Eye (tissue), 1 donor: ENCODE measurements at regions not wholly inside any gene's neighbourhood (a gene's known extent, or its start where the extent isn't known, plus 50 kb on each side); places are given as distances from the start of the nearest gene placed in this dataset.
"Not testable (repeated sequence)": the region's sequence is repeated elsewhere in the genome, so short reads cannot be mapped to it uniquely, and the experiment has no call there.

Source experiments
- DNase-seq: peaks from one replicate; pipeline ENCODE4 v3.0.0-alpha.2; 2015

DNA sequence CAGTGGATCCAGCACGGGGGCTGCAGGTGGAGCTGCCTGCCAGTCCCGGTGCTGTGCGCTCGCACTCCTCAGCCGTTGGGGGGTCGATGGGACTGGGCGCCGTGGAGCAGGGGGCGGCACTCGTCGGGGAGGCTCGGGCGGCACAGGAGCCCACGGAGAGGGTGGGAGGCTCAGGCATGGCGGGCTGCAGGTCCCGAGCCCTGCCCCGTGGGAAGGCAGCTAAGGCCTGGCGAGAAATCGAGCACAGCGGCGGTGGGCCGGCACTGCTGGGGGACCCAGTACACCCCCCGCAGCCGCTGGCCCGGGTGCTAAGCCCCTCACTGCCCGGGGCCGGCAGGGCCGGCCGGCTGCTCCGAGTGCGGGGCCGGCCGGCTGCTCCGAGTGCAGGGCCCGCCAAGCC, 52.3 kb upstream of the MARK1 start:
- DNase-seq = not testable (repeated sequence)

DNA sequence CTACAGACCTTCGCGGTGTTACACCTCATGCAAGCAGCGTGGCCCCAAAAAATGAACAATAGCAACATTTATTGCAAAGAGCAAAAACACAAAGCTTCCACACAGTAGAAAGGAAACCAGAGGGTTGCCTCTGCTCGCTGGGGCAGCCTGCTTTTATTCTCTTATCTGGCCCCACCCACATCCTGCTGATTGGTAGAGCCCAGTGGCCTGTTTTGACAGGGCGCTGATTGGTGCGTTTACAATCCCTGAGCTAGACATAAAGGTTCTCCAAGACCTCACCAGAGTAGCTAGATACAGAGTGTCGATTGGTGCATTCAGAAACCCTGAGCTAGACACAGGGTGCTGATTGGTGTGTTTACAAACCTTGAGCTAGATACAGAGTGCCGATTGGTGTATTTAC, 52.8 kb upstream of the MARK1 start:
- DNase-seq = not testable (repeated sequence)

DNA sequence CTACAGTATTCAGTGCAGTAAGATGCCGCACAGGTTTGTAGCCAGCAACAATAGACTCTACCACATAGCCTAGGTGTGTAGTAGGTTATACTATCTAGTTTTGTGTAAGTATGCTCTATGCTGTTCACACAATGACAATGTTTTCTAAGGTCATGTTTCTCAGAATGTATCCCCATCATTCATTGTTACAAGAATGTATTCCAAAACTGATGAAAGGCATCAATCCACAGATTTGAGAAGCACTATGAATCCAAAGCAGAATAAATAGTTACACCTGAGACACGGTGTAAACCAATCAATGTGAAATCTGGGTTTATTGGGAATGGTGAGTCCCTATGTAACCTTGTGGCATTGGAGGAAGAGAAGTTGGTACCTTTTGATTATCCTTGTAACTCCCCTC, 54.5 kb upstream of the MARK1 start:
- no peak for DNase-seq

DNA sequence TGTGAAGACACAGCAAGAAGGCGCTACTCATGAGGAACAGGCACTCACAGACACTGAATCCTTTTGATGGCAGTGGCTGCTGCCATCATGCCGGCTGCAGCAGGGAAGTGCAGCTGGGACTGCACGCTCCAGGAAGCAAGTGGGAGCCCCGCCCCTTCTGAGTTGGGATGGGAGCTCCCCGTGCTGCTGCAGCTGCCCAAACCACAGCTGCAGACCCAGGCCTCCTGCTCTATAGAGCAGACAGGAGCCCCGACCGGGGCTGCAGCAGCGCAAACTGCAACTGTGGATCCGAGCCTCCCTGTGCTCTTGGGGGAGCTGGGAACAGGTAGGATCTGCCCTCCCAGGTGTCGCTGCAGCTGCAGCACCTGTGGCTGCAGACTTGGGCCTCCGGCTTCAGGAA, 65.2 kb upstream of the MARK1 start:
- no peak for DNase-seq

DNA sequence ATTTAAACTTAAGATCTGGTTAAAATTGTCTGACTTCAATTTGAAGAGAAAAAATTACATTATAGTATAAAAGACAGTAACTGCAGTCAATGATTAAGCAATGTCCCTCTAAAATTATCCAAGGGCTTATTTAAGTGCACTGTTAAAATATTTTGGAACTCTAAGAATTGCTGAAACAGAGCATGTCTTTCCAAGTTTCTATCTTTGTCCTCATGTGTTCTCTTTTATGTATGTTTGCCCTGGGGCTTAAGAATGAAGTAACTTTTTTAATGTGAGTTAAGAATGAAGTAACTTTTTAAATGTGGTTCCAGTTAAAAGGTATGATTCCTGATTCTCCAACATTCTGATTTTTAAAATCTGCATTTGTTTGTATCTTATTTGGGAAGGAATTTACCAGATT, 69.0 kb upstream of the MARK1 start:
- no peak for DNase-seq

DNA sequence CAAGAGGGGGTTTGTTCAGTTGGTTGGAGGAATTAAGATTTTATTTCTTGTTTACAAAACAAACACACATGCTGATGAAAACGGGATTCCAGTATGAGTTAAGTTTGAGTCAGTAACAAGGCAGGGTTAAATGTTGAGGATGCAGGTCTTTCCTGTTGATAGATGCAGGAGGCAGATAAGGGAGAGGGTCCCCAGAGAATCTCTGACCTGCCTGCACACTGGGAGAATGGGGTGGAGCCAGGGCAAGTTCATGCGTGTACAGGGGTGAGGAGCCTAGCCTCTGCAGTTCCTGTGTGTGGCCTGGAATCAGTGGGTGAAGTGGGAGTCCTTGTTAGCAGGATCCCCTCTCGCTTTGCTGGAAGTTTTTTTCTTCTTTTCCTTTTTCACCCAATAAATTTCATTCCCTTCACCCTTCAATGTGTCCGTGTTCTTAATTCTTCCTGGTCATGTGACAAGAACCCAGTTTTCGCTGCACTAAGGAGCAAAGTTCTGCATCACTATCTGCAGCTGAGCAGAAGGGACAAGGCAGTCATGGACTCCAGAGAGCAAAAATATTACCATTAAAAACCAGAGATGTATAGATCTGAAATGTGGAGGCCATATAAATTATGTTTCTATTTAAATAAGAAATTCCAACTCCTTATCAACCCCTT, 69.9 kb upstream of the MARK1 start:
- DNase-seq = no peak

DNA sequence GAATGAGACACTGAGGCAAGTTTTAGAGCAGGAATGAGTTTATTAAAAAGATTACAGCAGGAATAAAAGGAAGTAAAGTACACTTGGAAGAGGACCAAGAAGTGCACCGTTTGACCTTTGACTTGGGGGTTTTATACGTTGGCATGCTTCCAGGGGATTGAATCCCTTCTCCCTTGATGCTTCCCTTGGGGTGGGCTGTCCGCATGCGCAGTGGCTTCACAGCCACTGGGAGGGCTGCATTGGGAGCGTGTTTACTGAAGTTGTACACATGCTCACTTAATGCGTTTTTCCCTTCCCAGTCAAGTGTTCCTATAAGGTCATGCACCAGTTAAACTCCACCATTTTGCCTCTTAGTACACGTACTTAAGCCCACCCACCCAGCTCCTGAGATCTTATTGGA, 72.4 kb upstream of the MARK1 start:
- DNase-seq = no peak

DNA sequence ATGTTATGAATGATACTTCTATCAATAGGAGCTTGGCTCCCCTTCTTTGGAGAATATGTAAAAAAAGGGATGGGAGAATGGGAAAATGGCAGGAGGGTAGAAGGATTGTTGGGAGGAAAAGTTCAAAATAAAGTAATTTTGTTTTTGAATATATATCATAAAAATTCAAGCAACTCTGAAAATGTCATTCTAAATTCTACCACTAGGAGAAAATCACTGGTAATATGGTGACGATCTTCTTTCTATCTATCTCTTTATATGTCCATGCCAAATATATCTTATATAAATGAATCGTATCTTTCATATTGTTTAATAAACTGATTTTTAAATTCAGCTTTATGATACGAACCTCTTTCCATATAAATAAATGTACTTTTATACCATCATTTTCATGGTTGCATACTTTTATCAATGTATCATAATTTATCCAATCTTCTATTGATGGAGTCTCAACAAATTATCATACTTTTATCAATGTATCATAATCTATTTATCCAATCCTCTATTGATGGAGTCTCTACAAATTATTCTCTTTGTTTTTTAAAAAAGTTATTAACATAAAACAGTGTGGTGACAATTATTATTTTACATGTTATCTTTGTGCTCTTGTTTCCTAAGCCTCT, 73.7 kb upstream of the MARK1 start:
- DNase-seq = no peak

DNA sequence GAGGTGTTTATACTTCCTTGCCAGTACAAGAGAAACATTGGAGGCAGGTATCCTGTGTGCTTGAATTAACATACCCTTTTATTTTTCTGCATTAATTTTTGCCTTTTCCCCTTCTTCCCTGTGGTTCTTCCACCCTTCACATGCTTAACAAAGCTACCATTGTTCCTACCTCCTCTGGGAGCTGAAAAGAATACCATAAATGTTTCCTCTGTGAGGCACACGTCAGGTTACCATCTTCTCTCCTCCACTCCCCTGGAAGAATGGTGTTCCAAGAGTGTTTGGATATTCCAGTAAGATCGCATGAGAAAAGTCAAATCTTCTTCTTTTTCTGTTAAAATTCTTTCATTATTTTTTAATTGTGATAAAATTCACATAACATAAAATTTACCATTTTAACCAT, 74.6 kb upstream of the MARK1 start:
- DNase-seq = no peak

DNA sequence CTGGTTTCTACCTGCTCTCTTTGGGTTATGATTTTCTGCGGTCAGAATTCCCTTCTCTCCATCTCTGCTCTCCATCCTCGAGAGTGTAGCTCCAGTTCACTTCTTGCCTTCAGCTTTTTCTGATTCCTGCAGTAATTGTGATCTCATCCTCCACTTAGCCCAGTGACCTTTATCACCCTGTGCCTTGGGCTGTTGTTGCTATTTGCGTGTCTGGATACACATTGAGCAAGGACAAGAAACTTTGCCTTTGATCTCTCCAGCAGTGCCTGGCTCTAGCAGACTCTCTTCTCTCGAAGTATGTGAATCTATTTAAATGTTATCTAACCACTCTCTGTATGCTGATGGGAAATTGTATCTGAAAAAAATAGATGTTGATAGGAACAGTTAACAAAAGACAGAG, 76.4 kb upstream of the MARK1 start:
- peak; percentile 57 for DNase-seq

DNA sequence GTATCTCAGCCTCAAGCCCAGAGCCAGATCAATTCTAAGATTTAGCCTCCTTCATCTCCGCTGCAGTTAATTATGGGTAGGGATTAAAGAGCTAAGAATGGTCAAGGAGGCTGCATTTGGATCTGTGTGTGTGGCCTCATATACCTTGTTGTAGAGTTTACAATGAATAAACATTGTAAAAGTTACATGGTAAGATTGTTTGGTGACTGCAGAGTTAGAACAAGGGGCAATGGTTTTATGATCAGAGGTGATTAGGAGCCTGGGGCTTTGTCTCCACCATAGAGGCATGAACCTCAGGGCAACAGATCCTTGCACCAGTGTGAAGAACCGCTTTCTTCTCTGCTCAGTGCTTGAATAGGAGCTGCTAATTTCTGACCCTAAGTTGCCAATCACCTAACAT, 77.0 kb upstream of the MARK1 start:
- no peak for DNase-seq

DNA sequence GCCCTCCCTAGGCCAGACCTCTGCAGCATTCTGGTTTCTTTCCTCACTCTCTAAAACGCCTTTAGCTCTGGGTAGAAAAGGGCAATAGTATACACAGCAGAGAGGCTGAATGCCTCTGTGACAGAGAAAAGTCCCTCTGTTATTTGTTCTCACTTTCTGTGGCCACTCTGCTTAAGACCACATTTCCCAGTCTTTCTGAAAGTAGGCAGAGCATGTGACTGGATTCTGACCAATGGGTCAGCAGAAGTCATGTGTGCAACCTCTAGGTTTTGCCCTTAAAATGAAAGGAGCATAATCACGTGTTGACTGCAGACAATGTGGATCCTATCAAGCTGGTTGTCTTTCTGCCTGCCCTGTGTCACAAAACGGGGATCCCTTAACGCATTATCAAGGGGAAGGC, 79.7 kb upstream of the MARK1 start:
- no peak for DNase-seq

DNA sequence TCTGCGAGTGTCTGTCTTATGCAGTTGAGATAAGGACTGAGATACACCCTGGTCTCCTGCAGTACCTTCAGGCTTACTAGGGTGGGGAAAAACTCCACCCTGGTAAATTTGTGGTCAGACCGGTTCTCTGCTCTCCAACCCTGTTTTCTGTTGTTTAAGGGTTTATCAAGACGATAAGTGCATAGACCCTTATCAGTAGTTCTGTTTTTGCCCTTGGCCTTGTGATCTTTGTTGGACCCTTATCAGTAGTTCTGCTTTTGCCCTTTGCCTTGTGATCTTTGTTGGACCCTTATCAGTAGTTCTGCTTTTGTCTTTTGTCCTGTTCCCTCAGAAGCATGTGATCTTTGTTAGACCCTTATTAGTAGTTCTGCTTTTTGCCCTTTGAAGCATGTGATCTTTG, 83.3 kb upstream of the MARK1 start:
- not testable (repeated sequence) for DNase-seq

DNA sequence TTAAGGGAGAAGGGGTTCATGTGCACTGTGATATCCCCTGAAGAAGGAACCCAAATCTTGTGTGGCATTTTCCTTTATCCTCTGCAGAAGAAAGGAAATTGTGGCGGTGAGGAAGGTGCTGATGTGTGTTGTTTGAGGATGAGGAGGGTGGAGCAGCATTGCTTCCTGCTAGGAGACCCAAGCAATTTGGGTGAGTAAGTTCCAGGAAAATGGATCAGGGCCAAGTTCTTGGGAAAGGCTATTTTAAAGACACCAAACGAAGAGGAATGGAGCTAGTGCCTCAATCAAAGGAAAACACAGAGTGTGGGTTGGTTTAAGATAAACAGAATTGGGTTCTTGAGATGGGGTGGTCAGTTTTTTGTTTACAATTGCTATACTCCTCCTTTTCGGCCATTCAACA, 86.7 kb upstream of the MARK1 start:
- DNase-seq = no peak

DNA sequence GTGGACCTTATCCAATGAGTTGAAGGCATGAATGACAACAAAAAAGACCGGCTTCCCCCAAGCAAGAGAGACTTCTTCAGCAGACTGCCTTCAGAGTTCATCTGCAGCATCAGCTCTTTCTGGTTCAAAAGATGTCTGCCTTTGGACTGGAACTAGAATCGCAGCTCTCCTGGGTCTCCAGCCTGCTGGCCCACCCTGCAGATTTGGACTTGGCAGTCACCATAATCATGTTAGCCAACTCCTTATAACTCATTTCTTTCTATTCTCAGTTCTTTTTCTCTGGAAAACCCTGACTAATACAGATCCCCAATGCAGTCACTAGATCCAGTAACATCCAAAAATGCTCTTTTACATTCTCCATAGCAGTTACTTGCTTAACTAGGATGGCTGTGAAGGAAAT, 89.2 kb upstream of the MARK1 start:
- DNase-seq = no peak

DNA sequence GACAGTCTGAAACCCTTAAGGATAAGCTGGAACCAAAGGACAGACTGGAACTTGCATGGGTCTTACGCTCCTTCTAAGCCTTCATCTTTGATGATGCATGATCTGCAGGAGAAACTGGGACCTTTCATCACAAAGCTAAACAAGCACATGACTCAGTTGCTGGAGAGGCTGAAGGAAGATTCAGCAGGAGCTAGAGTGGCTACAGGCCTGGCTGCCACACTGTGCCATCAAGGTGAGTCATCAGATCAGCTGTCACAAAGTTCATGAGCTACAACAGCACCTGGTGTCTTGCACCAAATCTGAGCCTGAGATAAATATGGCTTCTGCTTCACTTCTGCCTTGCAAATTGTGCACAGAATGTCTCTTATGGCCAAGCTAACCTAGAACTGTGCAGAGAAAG, 95.5 kb upstream of the MARK1 start:
- DNase-seq = no peak

DNA sequence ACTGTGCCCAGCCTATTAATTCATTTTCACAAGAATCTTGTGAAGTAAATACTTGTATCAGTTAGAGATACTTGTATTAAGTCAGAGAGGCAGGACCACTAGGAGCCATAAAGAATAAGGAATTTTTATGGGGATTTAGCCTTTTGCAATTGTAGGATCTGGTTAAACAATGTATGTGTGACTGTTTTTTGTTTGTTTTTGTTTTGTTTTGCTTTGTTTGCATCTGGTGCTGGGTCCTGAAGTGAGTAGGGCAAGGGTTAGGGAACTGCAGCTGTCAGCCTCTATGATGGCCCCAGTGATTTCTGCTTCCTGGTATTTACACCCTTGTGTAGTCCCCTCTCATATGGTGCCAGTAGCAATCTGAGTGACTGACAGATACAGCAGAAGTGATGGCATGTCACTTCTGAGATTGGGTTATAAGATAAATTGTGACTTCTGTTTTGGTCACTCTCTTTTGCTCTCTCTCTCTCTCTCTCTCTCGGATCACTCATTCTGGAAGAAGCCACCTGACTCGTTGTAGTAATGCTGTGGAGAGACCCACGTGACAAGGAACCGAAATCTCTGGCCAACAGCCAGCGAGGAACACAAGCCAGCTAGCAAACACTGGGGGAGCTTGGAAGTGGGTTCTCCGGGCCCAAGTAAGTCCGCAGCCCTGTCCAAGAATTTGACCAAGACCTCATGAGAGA, 96.2 kb upstream of the MARK1 start:
- DNase-seq = no peak

DNA sequence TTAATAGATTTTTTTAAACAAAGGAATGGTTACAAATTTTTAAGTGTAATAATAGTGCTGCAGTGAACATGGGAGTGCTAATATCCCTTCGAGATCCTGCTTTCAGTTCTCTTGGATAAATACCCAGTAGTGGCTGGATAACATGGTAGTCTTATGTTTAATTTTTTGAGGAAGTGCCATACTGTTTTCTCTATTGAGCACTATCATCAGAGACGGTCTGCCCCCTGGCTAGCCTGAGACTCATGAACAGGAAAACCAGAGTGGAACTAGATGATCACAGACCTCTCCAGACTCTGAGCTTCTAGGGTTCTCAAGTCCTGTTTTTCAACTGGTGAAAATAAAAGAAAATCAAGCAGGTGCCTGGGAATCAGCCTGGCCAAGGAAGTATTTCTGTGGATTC, 97.3 kb upstream of the MARK1 start:
- no peak for DNase-seq

DNA sequence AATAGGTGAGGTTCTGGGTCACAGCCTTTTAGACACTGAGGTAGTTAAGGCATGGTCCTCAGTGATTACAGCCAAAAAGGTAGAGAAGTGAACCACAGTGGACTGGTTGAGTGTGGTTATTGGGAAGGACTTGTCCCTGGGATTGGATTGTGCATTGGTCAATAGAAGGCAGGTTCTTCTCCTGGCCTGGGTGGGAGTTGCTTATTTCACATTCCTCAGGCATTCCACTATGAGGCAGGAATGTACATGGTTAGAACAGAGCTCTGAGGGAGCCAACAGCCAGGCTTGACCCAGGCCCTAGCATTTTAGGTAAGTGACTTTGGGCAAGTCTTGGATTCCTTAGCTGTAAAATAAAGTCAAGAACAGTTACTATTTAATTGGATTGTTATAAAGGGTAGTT, 97.9 kb upstream of the MARK1 start:
- DNase-seq = no peak

DNA sequence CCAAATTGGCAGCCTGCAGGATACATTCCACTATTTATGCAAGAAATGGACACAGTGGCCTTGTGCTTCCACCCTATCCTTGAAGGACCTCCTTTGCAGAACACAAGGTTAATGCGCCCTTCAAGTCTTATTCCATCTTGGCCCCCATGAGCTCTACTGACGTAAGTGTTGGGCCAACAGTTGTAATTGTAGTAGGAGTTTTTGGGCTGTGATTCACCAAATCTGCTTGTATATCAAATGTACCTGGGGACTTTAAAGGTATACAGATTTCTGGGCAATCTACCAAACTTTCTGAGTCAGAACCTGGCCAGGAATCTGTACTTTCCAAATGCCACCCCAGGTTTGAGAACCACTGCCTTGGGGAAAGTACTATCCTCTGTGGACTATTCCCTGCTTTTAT, 100.9 kb upstream of the MARK1 start:
- DNase-seq = no peak

DNA sequence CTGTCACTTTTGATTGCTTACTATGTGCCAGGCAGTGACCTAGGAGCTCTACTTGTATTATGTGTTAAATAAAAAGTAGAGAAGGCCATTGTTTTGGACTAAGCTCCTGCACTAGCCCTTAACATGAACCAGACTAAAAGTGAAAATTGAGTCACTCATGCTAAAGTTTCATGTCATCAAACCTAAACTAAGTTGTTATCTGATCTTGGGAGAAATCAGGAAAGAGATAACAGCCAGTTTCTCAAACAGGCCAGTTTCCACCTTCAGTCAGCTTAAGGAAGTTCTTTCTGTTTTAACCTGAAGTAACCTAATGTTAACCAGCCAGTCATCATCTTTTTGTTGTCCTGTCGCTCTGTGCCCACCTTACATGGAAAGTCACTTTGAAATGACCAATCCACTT, 102.1 kb upstream of the MARK1 start:
- no peak for DNase-seq

DNA sequence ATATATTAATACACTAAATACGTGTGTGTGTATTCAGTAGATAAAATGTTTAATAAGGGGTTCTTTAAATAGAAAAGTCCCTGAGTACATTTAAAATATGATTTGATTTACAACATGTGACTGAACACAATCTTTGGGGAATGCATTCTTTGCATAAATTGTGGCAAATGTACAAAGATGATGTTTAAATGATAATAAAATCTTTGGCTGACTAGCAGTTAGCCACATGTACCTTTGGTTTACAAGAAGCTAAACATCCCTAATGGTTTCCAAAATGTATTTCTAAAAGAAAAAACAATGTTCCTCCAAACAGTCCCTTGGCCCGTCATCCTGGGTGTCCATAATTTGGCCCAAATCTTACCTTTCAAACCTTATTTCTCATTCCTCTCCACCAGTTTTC, 106.4 kb upstream of the MARK1 start:
- DNase-seq = no peak

DNA sequence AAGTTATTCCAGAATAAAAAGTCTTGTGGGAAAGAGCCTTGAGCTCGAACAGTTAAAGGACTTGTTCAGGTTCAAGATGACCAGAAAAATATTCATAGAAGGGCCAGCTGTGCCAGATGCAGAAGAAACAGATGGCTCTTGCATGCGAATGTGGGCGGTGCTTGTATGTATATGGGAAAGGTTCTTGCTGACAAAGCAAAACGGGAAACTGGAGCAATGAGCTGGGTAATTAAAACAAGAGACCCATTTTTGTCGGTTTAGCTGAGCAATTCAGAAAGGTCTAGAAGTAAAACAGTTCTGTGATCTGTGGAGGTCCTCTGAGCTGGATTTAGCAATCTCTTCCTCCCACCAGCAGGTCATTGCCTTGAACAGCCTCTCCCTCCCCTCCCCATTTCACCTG, 107.2 kb upstream of the MARK1 start:
- no peak for DNase-seq

DNA sequence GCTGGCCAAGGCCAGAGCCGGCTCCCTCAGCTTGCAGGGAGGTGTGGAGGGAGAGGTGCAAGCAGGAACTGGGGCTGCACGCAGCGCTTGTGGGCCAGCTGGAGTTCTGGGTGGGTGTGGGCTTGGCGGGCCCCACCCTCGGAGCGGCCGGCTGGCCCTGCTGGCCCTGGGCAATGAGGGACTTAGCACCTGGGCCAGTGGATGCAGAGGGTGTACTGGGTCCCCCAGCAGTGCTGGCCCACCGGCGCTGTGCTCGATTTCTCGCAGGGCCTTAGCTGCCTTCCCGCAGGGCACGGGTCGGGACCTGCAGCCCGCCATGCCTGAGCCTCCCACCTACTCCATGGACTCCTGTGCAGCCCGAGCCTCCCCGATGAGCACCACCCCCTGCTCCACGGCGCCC, 115.6 kb upstream of the MARK1 start:
- not testable (repeated sequence) for DNase-seq

DNA sequence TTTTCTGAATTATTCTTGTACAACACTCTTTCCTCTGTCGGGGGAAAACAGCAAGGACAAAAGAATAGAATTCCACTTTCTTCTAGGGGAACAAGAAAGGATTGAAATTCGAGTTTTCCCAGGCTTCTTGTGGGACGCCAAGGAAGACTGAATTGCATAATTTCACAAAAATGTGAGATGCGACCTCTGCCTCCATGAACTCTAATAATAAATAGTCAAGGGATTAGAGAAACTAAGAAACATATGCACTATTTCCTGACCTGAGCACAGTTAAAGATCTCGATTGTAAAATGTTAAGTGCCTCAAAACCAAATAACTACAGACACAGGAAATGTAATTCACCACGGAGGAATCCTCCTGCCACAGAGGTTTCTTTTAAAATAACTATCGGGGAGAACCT, 117.3 kb upstream of the MARK1 start:
- DNase-seq = peak; percentile 45
